ENCODE measurements at regions not wholly inside any gene's neighbourhood (a gene's known extent, or its start where the extent isn't known, plus 50 kb on each side); places are given as distances from the start of the nearest gene placed in this dataset.
"Not testable (repeated sequence)": the region's sequence is repeated elsewhere in the genome, so short reads cannot be mapped to it uniquely, and the experiment has no call there.

- no peak for DNase-seq (ENCODE audit: low read depth in 2 of 3, low spot score in 2 of 3)
Measured at GRCh38 chr21:20418353-20418752, 579.9 kb upstream of the NCAM2 start.

GRCh38 chr21:20419772-20420171 is 578.4 kb upstream of the NCAM2 start:
- DNase-seq (ENCODE audit: low read depth in 2 of 3, low spot score in 2 of 3): no peak

- DNase-seq (ENCODE audit: low read depth in 2 of 3, low spot score in 2 of 3): no peak
Measured at GRCh38 chr21:20424943-20425342, 573.3 kb upstream of the NCAM2 start.

GRCh38 chr21:20425856-20426255 is 572.4 kb upstream of the NCAM2 start:
- DNase-seq (ENCODE audit: low read depth in 2 of 3, low spot score in 2 of 3): no peak

- DNase-seq (ENCODE audit: low read depth in 2 of 3, low spot score in 2 of 3): no peak
Measured at GRCh38 chr21:20440338-20440737, 557.9 kb upstream of the NCAM2 start.

- peak in 2 of 3 donors; percentile 14 to 64 for DNase-seq (ENCODE audit: low read depth in 2 of 3, low spot score in 2 of 3)
Measured at GRCh38 chr21:20443558-20444155, 554.6 kb upstream of the NCAM2 start.

- no peak for DNase-seq (ENCODE audit: low read depth in 2 of 3, low spot score in 2 of 3)
Measured at GRCh38 chr21:20445971-20446370, 552.2 kb upstream of the NCAM2 start.

GRCh38 chr21:20451046-20451445 is 547.2 kb upstream of the NCAM2 start:
- DNase-seq (ENCODE audit: low read depth in 2 of 3, low spot score in 2 of 3): no peak

GRCh38 chr21:20452935-20453334 is 545.3 kb upstream of the NCAM2 start:
- DNase-seq (ENCODE audit: low read depth in 2 of 3, low spot score in 2 of 3): no peak

- no peak for DNase-seq (ENCODE audit: low read depth in 2 of 3, low spot score in 2 of 3)
Measured at GRCh38 chr21:20459838-20460237, 538.4 kb upstream of the NCAM2 start.

- no peak for DNase-seq (ENCODE audit: low read depth in 2 of 3, low spot score in 2 of 3)
Measured at GRCh38 chr21:20463362-20463761, 534.8 kb upstream of the NCAM2 start.

- no peak for DNase-seq (ENCODE audit: low read depth in 2 of 3, low spot score in 2 of 3)
Measured at GRCh38 chr21:20469361-20469760, 528.8 kb upstream of the NCAM2 start.

GRCh38 chr21:20486303-20486702 is 511.9 kb upstream of the NCAM2 start:
- no peak for DNase-seq (ENCODE audit: low read depth in 2 of 3, low spot score in 2 of 3)

GRCh38 chr21:20502915-20503314 is 495.3 kb upstream of the NCAM2 start:
- not testable (repeated sequence) for DNase-seq (ENCODE audit: low read depth in 2 of 3, low spot score in 2 of 3)

- DNase-seq (ENCODE audit: low read depth in 2 of 3, low spot score in 2 of 3): no peak
Measured at GRCh38 chr21:20507783-20508182, 490.4 kb upstream of the NCAM2 start.

GRCh38 chr21:20511216-20511880 is 486.9 kb upstream of the NCAM2 start:
- DNase-seq (ENCODE audit: low read depth in 2 of 3, low spot score in 2 of 3): peak in 2 of 3 donors; percentile 18 to 81

GRCh38 chr21:20515446-20515845 is 482.8 kb upstream of the NCAM2 start:
- DNase-seq (ENCODE audit: low read depth in 2 of 3, low spot score in 2 of 3): no peak

GRCh38 chr21:20519076-20519475 is 479.1 kb upstream of the NCAM2 start:
- no peak for DNase-seq (ENCODE audit: low read depth in 2 of 3, low spot score in 2 of 3)

- no peak for DNase-seq (ENCODE audit: low read depth in 2 of 3, low spot score in 2 of 3)
Measured at GRCh38 chr21:20522611-20523010, 475.6 kb upstream of the NCAM2 start.

GRCh38 chr21:20523191-20523590 is 475.0 kb upstream of the NCAM2 start:
- DNase-seq (ENCODE audit: low read depth in 2 of 3, low spot score in 2 of 3): no peak

GRCh38 chr21:20527731-20528460 is 470.3 kb upstream of the NCAM2 start:
- no peak for DNase-seq (ENCODE audit: low read depth in 2 of 3, low spot score in 2 of 3)

GRCh38 chr21:20537130-20537529 is 461.1 kb upstream of the NCAM2 start:
- DNase-seq (ENCODE audit: low read depth in 2 of 3, low spot score in 2 of 3): no peak
